GM21723 (cell line): ENCODE measurements at regions not wholly inside any gene's neighbourhood (a gene's known extent, or its start where the extent isn't known, plus 50 kb on each side); places are given as distances from the start of the nearest gene placed in this dataset.
"Not testable (repeated sequence)": the region's sequence is repeated elsewhere in the genome, so short reads cannot be mapped to it uniquely, and the experiment has no call there.

Experiments
- ATAC-seq: cut with Tn5 transposase; IDR thresholded peaks from one replicate; pipeline ENCODE4 v1.9.1; 2021; ENCODE audit warnings: mild to moderate bottlenecking, moderate library complexity; ENCODE audit not compliant: unreplicated experiment

DNA sequence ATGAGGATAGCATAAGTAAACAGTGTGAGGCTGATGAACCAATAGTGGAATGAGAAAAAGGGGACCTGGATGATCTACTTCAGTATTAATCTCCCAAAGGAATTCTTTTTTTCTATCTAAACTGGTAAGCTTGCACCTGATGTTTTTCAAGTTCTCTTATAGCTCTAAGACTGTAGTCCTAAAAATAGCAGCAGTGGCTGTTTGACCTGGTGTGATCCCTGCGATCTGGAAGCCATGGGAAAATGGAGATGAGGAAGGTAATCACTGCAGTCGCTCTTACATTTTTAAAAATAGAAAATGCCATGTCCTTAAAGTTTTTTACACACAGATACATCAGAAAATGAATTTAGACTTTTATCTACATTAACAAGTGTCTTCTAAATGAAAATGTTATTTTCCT is 926.4 kb upstream of the SLC35B3 start:
- ATAC-seq = no peak

DNA sequence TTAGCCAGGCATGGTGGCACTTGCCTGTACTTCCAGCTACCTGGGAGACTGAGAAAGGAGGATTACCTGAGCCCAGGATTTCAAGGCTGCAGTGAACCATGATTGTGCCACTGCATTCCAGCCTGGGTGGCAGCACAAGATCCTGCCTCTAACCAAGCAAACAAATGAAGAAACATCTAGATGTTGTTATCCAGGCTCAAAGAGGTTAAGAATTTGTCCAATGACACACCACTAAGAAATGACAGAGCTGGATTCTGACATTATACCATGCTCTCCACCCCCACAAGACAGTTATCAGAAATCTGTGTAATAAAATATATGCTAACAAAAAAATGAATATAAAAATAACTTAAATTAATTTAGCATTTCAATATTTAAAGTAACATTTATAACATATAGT is 925.5 kb upstream of the SLC35B3 start:
- no peak for ATAC-seq

DNA sequence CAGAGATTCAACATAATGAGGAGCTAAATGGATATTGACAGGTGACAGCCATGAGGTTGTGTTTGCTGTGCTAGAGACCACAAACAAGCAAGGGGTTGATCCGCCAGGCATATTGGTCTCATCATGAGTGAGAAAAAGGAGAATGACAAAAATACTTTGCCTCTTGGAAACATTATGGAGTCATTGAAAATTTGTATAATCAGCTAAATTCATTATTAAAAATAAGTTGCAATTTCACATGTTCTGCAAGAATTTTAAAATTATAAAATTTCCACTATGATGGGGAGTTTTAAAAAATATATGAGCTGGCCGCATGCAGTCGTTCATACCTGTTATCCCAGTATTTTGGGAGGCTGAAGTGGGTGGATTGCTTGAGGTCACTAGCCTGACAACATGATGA is 912.3 kb upstream of the SLC35B3 start:
- ATAC-seq = no peak

DNA sequence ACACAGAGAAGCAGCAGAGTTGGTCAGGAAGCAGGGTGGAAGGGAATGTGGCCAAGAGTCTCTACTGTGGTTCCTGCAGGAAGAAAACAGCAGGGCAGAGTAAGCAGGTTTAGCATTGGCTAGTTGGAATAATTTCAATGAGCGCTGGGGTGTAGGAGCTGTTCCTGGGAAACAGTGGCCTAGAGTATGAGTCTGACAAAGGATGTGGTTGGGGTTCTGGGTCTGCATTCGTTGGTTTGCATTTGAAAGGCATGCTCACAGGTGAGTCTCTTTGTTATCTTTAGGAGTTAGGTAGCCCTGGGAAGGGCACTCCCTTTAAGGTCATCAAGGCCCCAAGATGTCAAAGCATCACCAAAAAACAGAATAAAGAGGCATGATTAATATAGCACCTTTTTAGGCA is 911.6 kb upstream of the SLC35B3 start:
- ATAC-seq = no peak

DNA sequence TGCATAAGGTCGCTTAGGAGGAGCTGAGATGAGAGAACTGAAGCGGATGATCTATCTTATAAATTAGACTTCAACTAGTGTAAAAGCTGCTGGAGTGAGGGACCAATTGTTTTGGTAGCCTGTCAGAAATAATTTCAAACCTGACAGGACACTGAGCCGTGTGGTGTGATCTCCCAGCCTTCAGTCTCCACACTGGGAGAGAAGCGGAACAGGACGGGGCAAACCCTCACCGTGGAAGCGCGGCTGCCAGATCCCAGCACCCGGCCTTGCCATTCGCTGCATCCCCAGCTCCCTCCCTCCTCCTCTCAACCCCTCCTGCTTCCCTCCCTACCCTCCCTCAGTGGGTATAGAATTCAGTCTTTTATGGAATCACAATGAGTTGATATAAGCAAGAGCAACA is 900.1 kb upstream of the SLC35B3 start:
- no peak for ATAC-seq

DNA sequence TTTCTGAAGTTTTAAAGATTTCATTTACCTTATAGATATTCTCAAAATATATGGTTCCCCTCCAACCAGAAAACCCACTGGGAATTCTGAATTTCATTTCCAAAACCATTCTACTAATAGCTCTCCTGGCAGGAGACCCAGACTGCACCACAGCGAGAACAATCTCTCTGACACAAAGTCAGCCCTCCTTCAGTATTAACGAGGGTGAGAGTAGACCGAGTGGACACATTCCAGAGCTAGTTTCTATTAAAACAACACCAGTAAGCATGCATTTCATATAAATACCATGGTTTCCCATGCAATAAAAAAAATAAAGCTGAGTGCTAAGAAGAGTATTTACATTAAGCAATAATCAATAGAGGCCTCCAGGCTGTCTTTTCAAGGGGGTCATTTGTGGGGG is 899.6 kb upstream of the SLC35B3 start:
- ATAC-seq = no peak

DNA sequence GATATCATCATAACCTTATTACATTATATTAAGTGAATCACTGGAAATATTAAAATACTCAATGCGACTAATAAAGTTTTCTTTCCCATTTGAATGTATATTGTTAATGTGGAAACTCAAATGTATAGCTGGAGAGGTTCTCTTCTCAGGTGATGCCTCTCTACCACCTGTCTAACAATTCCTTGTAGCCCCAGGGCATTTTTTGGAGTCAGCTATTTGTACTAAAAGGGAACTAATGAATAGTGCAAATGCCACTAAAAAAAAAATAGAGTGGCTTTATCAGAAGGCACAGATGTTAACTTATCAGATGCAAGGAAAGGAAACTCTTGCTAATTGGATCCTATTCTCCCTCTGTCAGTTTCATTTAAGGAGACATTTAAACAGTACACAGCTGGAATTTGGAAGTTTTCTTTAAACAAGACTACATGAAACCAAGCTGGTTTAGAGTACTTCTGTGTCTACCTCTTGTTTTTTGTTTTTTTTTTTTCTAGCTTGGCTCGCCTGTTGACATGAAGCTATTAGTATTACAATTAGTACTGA is 897.0 kb upstream of the SLC35B3 start:
- no peak for ATAC-seq

DNA sequence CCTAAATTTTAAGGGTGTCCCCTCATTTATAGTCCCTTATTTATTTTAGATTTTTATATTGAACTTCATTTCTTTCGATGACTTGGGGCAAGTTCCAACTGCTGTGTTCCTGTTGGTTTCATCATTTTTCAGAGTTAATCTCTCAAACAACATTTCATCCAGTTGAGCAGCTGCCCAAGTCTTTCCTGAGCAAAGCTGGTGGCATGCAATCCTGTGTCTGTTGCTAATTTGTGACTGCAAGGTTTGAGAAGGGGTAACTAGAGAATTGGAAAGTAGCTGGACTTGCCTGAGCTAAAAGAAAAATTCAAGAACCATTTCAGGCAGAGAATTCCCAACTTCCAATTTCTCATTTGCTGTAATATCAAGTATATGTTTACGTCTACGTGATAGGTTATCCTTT is 881.5 kb upstream of the SLC35B3 start:
- ATAC-seq = no peak

DNA sequence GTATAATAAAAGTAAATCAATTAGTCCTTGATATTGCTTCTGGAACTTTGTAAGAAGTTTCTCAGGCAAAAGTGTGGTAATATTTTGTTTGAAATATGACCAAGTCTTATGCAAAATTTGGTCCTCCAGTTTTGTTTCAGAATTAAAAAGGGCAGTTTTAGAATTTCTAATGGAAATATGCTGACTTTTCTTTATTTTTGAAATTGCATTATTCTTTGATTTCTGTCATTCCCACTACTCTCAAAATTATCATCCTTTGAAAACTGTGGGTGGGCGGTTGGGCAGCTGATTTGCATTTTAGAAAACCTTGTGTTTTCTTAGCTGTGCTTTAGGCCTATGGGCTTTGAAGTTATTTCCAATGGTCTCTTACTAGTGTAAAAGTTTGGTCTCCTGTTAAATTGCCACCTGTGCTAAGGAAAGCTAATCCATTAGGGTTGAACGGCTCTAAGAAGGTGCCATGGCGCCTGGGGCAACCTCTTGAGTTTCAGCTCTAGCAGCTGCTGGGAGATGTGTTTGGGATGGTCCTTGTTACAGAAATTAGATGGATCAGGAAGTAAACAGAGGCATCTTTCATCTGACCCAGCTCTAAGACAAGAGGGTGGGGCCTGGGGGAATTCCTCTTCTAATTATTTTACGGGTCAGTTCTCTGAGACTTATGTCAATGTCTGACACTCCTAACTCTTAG is 880.8 kb upstream of the SLC35B3 start:
- ATAC-seq = no peak

DNA sequence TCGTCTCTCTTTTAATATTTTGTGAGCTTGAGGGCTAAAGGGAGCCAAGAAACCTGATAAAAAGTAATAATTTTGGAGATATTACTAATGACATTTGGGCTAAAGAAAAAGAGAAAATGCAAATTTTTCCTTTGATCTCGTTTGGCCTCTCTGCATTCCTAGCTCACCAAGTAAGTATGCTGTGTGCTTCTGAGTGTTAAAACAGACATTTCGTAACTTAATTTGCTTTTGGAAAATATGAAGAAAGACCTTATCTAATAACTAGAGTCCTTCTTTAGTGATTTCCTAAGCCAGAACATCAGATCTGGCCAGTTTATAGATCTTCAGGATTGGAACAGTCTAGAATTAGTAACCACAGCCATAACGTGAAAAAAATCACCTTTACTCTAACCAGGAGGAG is 872.9 kb upstream of the SLC35B3 start:
- no peak for ATAC-seq

DNA sequence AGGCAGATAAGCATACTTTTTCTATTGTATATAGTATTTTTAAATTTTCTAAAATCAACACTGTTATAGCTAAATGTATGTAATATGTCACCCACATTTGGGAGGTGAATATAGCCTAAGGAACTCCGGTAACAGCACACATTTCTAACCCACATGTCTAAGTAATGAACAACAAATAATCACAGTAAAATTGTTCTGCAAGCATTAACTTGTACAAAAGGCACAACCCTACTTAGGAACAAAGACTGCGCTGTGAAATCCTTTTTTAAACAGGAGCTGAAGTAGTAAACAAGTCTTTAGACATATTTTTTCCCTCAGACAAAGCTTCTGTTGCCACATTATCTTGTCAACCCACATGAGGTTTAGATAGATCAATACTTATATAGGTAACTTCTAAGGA is 872.4 kb upstream of the SLC35B3 start:
- ATAC-seq = no peak

DNA sequence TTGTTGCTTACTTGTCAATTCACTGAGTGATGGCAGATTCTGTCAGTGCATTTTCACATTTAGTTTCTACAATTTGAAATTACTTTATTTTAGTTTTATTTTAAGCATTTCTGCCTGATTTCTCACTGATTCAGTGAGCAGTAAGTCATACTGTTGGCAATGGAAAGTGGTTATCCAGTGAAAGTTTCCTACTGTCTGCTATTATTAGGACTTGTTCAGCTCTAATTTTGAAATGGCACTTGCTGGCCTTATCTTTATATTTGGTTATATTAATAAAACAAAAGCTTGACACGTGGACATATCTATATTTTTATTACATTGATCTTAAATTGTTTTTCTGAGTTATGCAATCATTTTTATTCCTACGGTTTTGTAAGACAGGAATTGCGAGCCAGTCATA is 871.8 kb upstream of the SLC35B3 start:
- ATAC-seq = no peak

DNA sequence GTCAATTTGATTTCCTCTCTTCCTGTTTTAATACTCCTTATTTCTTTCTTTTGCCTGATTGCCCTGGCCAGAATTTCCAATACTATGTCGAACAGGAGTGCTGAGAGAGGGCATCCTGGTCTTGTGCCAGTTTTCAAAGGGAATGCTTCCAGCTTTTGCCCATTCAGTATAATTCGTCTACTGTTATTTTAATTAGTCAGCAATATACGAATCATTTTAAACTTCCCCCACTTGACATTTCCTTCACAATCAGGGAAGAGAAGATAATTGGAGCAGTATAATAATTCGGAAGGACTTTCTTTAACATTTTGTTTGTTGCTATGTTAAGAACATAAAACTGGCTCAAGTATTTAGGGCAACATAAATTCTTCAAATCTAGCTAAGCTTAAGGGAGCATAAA is 860.3 kb upstream of the SLC35B3 start:
- ATAC-seq = no peak

DNA sequence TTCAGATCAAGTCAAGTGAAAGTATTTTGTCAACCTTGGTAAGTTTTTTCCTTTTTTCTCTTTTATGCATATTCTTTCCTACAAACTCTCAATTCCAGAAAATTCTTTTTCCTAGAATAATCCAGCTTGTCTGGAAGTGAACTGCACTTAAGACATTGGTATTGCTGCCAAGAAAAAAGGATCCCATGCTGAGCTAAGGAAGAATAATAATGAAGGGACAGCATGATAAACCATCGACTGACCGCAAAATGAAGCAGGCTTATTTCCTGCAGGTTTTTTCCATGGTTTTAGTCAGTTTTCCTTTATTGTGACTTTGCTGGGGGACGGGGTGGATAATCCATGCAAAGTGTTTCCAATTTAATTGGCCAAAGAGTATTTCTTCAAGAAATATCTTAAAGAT is 857.6 kb upstream of the SLC35B3 start:
- ATAC-seq = no peak

DNA sequence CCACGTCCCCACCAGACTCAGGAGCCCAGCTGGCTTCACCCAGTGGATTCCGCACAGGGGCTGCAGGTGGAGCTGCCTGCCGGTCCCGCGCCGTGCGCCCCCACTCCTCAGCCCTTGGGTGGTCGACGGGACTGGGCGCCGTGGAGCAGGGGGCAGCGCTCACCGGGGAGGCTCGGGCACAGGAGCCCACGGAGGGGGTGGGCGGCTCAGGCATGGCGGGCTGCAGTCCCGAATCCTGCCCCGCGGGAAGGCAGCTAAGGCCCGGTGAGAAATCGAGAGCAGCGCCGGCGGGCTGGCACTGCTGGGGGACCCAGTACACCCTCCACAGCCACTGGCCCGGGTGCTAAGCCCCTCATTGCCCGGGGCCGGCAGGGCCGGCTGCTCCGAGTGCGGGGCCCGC is 855.0 kb upstream of the SLC35B3 start:
- not testable (repeated sequence) for ATAC-seq

DNA sequence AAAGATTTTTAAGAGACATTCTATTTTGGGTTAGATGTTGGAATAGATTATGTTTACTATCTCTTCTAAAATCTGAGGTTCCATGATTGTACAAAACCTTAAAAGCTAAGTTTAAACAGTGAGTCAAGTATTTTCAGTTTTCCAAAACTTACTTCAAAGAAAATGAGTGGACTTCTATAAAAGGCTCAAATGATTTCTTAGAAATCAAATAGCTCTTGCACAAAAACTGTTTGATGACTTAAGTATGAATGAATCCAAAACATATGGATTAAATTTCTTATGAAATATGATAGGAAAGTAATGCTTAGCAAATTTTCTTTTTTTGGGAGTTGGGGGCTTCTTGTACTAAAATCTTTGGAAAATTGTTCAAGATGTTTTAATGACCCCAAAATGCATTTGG is 837.3 kb upstream of the SLC35B3 start:
- no peak for ATAC-seq

DNA sequence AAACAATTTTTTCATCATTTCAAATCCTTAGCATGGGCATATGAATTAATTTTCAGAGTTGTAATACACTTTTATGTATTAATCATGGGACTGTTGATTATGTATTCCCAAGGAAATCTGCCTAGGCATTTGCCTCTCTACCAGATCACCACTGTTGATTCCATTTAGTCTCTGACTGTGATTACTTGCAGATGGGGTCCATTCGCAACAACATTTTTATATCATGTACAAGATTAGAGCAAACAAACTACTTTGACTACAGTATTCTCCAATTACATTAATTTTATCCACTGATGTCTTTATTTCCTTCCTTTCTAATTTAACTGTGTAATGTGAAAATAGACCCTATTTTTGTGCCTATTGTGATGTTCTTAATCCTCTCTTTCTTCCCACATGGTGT is 831.4 kb upstream of the SLC35B3 start:
- ATAC-seq = no peak

DNA sequence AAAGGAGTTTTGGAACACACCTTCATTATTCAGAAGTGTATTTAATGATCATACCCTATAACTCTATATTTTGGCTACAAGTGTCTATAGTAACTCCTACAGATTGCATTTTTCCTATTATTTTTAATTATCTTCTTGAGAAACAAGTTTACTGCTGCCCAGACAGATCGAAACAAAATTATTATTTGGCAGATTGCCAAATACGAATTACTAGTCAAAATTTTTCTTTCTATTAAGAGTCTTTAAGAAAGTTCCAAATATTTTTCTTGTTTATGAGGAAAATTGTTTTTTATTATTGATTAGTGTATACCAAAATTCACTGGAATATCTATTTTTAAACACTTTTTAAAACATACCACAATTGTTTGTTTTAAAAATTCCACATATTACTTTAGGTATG is 821.9 kb upstream of the SLC35B3 start:
- no peak for ATAC-seq

DNA sequence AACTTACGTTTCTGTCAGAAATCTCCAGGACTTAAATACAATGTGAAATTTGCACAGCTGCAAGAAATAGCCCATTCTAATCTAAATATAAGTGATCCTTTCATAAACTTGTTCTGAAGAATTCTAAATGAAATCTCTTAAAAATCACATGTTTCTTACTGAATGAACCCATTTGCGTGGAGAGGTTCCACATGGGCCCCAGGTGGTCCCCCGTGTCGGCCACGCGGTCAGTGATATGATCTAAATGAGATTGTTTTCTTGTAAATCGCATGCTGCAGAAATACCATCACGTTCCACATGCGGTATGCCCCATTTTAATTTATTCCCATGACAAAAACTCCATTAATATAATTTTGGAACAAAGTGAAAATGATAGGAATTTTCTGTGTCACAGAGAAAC is 818.9 kb upstream of the SLC35B3 start:
- no peak for ATAC-seq

DNA sequence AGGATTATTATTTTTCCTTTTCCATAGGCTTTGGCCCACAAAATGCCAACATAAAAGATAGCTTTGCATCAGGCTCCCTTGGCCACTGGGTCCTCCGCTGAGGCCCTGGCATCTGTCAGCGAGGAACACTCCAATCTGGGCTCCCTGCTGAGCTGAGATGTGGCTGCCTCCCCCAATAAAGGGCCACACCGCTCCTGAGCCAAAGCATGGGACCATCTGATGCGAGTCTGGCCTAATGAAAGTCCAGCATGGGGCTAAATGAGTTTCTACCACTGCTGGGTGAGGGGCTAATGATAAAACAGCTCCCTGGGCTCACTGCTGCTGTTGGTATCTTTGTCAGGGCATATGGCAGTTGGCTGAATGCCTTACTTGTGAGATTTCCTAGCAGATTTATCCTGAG is 817.5 kb upstream of the SLC35B3 start:
- ATAC-seq = no peak

DNA sequence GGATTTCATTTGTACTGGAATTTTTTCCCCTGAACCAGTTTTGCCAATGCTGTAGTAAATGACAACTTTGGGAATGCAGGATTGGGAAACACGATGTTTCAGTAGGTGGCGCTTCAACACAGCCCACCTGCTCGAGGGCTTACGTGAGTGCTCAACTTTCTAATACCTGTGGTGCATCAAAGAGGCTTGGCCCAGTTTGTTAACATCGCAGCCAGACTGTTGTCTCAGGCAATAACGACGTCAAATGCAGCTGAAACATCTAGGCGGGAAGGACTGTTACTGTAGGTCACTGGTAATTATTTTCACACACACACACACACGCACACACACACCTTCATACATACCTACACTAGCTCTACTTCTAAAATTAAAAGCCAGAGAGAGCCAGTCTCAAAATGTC is 815.5 kb upstream of the SLC35B3 start:
- no peak for ATAC-seq

DNA sequence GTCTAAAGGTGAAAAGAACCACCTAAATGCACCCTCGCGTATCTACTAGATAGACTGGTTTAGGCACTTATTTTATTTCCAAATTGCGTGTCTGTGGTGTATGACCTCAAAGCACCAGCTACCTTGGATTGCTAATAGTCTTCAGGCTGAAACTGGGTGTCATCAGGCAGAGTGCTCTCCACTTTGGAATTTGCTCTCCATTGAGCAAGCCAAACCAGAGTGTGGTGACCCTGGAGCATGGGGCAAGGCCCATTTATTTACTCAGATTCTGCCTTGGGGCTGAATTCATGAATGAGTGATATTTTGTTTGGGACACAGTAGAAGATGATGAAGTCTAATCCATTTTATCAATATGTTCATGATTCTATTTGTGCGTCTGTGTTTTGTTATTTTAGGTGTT is 812.8 kb upstream of the SLC35B3 start:
- no peak for ATAC-seq

DNA sequence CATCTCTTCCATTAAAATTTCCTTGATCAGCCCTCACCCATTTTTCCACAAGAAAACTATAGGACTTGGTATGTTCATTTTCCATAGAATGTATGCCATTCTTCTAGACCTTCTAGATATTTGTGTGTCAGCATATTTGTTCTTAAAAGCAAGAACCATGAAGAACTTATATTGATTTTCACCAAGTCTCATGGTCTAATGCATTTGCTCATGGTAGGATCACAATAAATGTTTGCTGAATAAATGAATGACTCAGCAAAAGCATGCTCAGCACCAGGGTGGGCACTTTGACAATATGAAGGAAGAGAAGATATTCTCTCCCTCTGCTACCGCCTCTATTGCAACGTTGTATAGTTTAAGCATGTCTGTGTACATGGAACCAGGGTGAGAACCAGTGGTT is 805.5 kb upstream of the SLC35B3 start:
- no peak for ATAC-seq
